ENCODE measurements at regions not wholly inside any gene's neighbourhood (a gene's known extent, or its start where the extent isn't known, plus 50 kb on each side); places are given as distances from the start of the nearest gene placed in this dataset.
"Not testable (repeated sequence)": the region's sequence is repeated elsewhere in the genome, so short reads cannot be mapped to it uniquely, and the experiment has no call there.

DNA sequence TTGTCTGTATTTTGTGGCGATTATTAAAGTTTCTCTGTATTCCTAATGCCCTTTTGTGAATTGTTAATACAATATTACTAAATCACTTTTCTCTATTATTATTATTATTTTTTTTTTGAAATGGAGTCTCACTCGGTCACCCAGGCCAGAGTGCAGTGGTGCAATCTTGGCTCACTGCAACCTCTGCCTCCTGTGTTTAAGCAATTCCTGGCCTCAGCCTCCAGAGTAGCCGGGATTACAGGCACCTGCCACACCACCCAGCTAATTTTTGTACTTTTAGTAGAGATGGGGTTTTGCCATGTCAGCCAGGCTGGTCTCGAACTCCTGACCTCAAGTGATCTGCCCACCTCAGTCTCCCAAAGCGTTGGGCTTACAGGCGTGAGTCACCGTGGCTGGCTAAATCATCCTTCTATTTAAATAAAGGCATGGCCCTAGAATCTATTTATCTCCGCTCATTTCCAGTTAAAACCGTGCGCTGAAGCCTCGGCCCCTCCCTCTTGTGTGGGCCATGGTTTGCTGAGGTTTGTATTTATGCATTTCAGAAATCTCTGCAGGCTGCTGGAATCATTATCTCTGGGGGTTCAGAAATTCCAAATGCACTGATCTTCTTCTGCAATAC, 1136.4 kb upstream of the TMEM132C start:
- no peak for DNase-seq

GRCh38 chr12:127133675-127134335, 1133.2 kb upstream of the TMEM132C start:
- DNase-seq = no peak

DNA sequence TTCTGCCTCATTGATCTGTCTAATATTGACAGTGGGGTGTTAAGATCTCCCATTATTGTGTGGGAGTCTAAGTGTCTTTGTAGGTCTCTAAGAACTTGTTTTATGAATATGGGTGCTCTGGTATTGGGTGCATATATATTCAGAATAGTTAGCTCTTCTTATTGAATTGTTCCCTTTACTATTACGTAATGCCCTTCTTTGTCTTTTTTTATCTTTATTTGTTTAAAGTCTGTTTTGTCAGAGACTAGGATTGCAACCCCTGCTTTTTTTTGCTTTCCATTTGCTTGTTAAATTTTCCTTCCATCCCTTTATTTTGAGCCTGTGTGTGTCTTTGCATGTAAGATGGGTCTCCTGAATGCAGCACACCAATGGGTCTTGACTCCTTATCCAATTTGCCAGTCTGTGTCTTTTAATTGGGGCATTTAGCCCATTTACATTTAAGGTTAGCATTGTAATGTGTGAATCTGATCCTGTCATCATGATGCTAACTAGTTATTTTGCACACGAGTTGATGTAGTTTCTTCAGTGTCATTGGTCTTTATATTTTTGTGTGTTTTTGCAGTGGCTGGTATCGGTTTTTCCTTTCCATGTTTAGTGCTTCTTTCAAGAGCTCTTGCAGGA, 1126.0 kb upstream of the TMEM132C start:
- DNase-seq = not testable (repeated sequence)

- DNase-seq = no peak
Observed at GRCh38 chr12:127143020-127143419, 1124.0 kb upstream of the TMEM132C start.

- no peak for DNase-seq
Observed at GRCh38 chr12:127144770-127145169, 1122.2 kb upstream of the TMEM132C start.

DNA sequence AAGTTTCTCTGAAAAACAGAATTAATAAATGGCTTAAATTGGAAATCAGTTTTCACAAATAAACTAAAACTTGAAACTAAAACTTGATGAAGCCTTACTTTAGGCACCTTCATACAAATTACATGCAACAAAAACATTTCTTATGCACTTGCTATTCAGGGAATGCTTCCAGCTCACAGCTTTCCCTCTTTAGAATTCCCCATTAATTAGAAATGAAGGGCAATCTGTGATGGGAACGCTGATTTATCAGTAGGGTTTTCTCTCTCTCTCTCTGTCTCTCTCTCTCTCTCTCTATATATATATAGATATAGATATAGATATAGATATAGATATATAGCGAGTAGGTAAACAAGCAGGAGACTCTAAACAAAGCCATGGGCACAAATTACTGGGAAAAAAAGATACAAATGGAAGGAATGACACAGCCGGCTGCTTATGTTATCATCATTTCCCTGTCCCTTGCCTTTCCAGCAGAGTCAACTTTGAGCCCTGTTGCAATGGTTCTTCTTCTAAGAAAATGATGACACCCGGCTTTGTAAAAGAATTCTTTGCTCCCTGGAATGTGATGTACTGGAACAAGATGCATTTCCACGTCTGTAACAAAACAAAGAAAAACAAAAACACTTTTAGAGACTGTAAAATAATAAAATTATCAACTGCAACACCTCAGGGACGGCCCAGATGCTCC, 1121.6 kb upstream of the TMEM132C start:
- no peak for DNase-seq

- peak; percentile 83 for DNase-seq
Observed at GRCh38 chr12:127145929-127146789, 1120.8 kb upstream of the TMEM132C start.

- DNase-seq = no peak
Observed at GRCh38 chr12:127146991-127147718, 1119.8 kb upstream of the TMEM132C start.

DNA sequence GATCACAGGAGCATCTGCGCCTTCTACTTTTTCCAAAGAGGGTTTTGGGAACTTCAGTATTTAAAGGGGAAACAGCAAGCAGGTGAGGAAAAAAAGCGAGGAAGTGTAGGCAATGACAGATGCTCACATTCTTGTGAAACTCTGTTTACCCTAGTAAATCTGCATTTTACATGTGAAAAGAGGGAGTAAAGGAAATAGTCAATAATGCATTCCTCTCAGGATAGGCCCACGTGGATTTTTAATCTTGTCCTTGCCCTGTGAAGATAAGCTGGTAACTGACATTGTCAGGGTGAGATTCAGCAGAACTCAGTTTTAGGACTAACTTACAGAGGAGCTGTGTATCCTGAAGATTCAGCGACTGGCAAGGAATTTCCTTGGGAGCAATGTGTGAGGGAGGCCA, 1119.2 kb upstream of the TMEM132C start:
- no peak for DNase-seq

- no peak for DNase-seq
Observed at GRCh38 chr12:127148318-127148717, 1118.7 kb upstream of the TMEM132C start.

- no peak for DNase-seq
Observed at GRCh38 chr12:127149226-127149964, 1117.6 kb upstream of the TMEM132C start.

GRCh38 chr12:127150028-127150427, 1116.9 kb upstream of the TMEM132C start:
- DNase-seq = no peak

- no peak for DNase-seq
Observed at GRCh38 chr12:127150479-127150878, 1116.5 kb upstream of the TMEM132C start.

DNA sequence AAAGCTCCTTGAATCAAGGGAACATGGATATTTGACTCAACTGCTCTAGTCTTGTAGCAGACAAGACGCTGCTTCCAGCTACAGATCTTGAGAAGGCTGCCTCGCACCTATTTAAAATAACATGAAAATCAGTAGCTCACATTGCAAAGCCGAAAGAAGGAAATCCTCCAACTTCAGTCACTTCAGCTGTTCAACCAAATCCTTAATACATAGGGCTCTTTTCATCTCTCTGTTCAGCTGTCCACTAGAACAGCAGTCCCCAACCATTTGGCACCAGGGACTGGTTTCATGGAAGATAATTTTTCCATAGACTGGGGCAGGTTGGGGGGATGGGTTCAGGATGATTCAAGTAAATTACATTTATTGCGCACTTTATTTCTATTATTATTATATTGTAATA, 1116.0 kb upstream of the TMEM132C start:
- no peak for DNase-seq

DNA sequence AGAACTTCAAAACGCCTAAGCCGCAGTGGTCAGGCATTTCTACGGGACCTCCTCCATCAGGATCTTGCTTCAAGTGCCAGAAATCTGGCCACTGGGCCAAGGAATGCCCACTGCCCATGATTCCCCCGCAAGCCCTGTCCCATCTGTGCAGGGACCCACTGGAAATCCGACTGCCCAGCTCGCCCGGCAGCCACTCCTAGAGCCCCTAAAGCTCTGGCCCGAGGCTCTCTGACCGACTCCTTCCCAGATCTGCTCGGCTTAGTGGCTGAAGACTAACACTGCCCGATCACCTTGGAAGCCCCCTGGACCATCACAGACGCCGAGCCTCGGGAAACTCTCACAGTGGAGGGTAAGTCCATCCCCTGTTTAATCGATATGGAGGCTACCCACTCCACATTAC, 1113.0 kb upstream of the TMEM132C start:
- DNase-seq = no peak

GRCh38 chr12:127154830-127155229, 1112.1 kb upstream of the TMEM132C start:
- not testable (repeated sequence) for DNase-seq

GRCh38 chr12:127155935-127156619, 1110.9 kb upstream of the TMEM132C start:
- DNase-seq = not testable (repeated sequence)

DNA sequence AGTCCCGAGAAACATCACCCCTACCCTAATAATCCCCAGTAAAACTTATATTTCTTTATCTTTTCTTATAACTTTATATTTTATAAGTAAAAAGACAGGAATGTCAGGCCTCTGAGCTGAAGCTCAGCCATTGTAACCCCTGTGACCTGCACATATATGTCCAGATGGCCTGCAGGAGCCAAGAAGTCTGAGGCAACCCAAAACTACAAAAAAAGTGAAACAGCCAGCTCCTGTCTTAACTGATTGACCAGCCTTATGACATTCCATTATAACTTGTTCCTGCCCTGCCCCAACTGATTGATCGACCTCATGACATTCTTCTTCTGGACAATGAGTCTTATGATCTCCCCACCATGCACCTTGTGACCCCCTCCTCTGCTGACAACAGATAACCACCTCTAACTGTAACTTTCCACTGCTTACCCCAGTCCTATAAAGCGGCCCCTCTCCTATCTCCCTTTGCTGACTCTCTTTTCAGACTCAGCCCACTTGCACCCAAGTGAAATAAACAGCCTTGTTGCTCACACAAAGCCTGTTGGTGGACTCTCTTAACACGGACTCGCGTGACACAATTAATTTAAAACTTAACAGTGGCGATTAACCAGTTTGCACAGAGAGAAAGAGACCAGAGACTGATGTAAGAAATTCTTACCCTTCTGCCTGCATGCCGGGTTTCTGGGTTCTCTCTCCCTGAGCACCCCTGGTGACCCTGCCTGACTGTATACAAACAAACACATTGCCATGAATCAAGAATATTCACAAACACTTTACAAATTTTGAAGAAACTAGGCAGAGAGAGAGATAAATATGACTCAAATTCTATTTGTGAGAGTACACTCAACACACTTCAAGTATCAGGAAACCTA, 1109.2 kb upstream of the TMEM132C start:
- DNase-seq = not testable (repeated sequence)

DNA sequence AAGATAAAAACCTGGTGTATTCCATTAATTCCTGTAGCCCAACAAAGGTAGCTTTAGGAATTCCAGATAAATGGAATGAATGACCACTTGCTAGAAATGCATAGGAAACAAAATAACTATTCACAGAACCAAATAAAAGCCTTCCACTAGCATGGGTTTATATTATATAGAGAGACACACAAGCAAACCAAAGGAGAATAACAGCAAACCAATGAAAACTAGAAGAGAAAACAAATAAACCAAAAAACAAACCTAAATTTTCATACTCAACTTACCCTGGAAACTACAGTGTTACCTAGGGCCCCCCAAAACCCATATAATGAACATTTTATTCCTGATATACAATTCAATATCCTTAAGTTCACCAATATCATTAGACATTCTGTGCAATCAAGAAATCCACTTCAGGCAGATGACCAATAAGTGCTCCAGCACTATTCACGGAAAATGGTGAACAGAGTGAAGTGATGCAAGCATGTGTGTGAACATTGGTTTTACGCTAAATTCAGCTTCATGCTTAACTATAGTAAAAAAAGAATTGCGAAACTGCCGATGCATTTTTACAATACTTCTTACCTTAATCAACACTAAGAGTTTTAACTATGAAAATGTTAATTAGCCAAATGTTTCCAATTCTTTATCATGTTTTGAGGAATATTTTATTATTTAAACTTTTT, 1108.4 kb upstream of the TMEM132C start:
- no peak for DNase-seq

Measured in activated CD4-positive, alpha-beta T cell treated with anti-CD3 and anti-CD28 coated beads for 48 hours (primary cell).